Stimulated activated CD8-positive, alpha-beta memory T cell treated with anti-CD3 and anti-CD28 coated beads, Interleukin-4, amount 100 ng/mL, for 4 hours (primary cell): ENCODE measurements at regions not wholly inside any gene's neighbourhood (a gene's known extent, or its start where the extent isn't known, plus 50 kb on each side); places are given as distances from the start of the nearest gene placed in this dataset.

ENCODE experiments used
- DNase-seq, 2 donors: peaks; one replicate each; pipeline ENCODE4 v3.0.0-alpha.2; 2020; ENCODE audit warnings: low read depth in 2 of 2, low spot score in 1 of 2

GRCh38 chr2:212945526-212945925 is 205.9 kb downstream of the IKZF2 start:
- no peak for DNase-seq

- DNase-seq: no peak
Measured at GRCh38 chr2:212943351-212943750, 208.1 kb downstream of the IKZF2 start.

- DNase-seq: no peak
Measured at GRCh38 chr2:212941361-212941760, 210.1 kb downstream of the IKZF2 start.

- DNase-seq: no peak
Measured at GRCh38 chr2:212940816-212941215, 210.6 kb downstream of the IKZF2 start.

GRCh38 chr2:212939777-212940531 is 211.5 kb downstream of the IKZF2 start:
- DNase-seq: no peak

GRCh38 chr2:212938144-212938793 is 213.1 kb downstream of the IKZF2 start:
- DNase-seq: no peak

- DNase-seq: no peak
Measured at GRCh38 chr2:212936572-212936971, 214.8 kb downstream of the IKZF2 start.

GRCh38 chr2:212935752-212936151 is 215.7 kb downstream of the IKZF2 start:
- no peak for DNase-seq

GRCh38 chr2:212931271-212931670 is 220.1 kb downstream of the IKZF2 start:
- no peak for DNase-seq

- DNase-seq: no peak
Measured at GRCh38 chr2:212930556-212931260, 220.7 kb downstream of the IKZF2 start.

- no peak for DNase-seq
Measured at GRCh38 chr2:212929971-212930370, 221.4 kb downstream of the IKZF2 start.

GRCh38 chr2:212929116-212929515 is 222.3 kb downstream of the IKZF2 start:
- DNase-seq: no peak

GRCh38 chr2:212928681-212929080 is 222.7 kb downstream of the IKZF2 start:
- no peak for DNase-seq

GRCh38 chr2:212926940-212927339 is 224.5 kb downstream of the IKZF2 start:
- DNase-seq: no peak

- no peak for DNase-seq
Measured at GRCh38 chr2:212923393-212923792, 228.0 kb downstream of the IKZF2 start.

GRCh38 chr2:212922701-212923100 is 228.7 kb downstream of the IKZF2 start:
- no peak for DNase-seq

- no peak for DNase-seq
Measured at GRCh38 chr2:212921711-212922110, 229.7 kb downstream of the IKZF2 start.

- no peak for DNase-seq
Measured at GRCh38 chr2:212921061-212921460, 230.4 kb downstream of the IKZF2 start.

- DNase-seq: no peak
Measured at GRCh38 chr2:212919238-212919637, 232.2 kb downstream of the IKZF2 start.

GRCh38 chr2:212918336-212918735 is 233.1 kb downstream of the IKZF2 start:
- no peak for DNase-seq

GRCh38 chr2:212915121-212915782 is 236.2 kb downstream of the IKZF2 start:
- DNase-seq: no peak

GRCh38 chr2:212914392-212914791 is 237.0 kb downstream of the IKZF2 start:
- no peak for DNase-seq
